ENCODE measurements at regions not wholly inside any gene's neighbourhood (a gene's known extent, or its start where the extent isn't known, plus 50 kb on each side); places are given as distances from the start of the nearest gene placed in this dataset.

- TF ChIP-seq CTCF (IDR thresholded peaks at IDR 0.05), result no peak
- no peak for TF ChIP-seq EP300 (IDR thresholded peaks at IDR 0.05; ENCODE audit: low read depth)
- TF ChIP-seq POLR2AphosphoS5 (IDR thresholded peaks at IDR 0.05), result no peak
- no peak for TF ChIP-seq POLR2A (IDR thresholded peaks at IDR 0.05)
Observed at GRCh38 chr5:6197427-6197826, 180.9 kb downstream of the MED10 start.

Data from transverse colon (tissue), 4 donors.